ENCODE measurements at regions not wholly inside any gene's neighbourhood (a gene's known extent, or its start where the extent isn't known, plus 50 kb on each side); places are given as distances from the start of the nearest gene placed in this dataset.

DNA sequence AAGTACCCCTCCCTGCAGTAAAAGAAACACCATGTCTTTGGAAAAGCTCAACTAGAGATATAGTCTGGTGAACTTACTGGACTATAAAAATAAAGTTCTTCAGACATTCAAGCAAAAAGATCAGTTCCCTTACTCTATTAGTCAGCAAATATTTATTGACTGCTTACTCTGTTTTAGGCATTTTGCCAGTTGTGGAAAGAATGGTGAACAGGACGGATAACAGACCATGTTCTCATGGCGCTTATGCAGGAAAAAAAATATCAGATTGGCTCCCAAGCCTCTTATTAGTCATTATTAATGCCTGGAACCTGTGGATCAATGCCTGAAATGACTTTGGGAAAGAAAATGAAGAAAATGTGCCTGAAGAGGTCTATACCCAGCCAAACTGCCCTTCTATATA, 282.2 kb upstream of the EPHA7 start:
- TF ChIP-seq, protein P1, sequence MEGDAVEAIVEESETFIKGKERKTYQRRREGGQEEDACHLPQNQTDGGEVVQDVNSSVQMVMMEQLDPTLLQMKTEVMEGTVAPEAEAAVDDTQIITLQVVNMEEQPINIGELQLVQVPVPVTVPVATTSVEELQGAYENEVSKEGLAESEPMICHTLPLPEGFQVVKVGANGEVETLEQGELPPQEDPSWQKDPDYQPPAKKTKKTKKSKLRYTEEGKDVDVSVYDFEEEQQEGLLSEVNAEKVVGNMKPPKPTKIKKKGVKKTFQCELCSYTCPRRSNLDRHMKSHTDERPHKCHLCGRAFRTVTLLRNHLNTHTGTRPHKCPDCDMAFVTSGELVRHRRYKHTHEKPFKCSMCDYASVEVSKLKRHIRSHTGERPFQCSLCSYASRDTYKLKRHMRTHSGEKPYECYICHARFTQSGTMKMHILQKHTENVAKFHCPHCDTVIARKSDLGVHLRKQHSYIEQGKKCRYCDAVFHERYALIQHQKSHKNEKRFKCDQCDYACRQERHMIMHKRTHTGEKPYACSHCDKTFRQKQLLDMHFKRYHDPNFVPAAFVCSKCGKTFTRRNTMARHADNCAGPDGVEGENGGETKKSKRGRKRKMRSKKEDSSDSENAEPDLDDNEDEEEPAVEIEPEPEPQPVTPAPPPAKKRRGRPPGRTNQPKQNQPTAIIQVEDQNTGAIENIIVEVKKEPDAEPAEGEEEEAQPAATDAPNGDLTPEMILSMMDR (conservative IDR thresholded peaks at IDR 0.05): no peak
- TF ChIP-seq ZFX (IDR thresholded peaks at IDR 0.05): no peak
